COR-L47 (cell line): ENCODE measurements at regions not wholly inside any gene's neighbourhood (a gene's known extent, or its start where the extent isn't known, plus 50 kb on each side); places are given as distances from the start of the nearest gene placed in this dataset.

ENCODE experiments used
- DNase-seq: peaks from one replicate; lab custom pipeline; 2025; lab: John Stamatoyannopoulos, UW

- no peak for DNase-seq
Measured at GRCh38 chr2:129152514-129152913, 827.0 kb upstream of the RAB6C start.

GRCh38 chr2:129160879-129161278 is 818.6 kb upstream of the RAB6C start:
- no peak for DNase-seq

DNA sequence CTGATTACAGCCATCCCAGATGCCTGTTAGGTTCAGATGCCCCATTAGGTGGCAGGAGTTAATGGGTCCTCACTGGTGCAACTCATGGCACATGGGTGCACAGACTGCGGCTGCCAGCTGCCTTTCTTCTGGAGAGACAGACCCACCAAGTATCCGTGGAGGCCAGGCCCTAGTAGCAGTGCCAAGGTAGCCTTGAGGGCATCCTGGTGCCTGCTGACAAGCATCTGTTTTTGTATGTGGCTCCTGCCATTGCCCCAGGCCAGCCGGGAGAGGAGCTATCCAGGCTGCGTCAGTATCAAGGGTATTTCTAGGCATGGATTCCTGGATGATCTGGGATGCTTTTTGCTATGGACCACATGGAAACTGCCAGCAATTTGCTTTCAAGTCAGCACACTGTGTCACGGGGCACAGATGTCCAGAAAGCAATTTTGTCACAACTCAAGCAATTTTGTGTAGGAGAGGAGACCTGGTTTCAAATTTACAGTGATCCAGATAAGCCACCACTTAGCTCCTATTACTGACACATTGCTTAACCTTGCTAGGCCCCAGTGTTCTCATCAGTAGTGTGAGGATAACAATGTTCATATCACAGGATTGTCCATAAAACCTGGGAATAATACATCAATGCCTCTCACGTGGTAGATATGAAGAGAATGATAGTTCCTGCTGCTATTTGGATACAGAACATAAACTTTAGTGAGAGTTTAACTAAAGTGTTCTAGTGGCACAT is 815.1 kb upstream of the RAB6C start:
- DNase-seq, result no peak

DNA sequence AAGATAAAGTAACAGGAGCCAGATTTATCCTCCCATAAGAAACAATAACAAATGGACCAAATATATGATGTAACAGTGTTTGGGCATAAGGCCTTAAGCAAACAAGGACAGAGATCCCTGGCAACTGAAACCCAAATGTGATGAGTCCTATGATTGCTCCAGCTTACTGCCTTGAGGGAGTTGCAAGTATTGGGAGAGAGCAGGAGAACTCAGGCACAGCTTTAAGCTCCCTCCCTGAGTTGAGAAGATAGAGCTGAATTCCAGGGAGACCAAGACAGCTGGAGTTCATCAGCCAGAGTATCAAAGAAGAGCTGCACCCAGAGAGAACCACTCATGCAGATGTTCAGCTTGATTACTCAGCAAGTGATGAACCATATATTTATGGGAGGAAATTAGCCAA is 814.5 kb upstream of the RAB6C start:
- DNase-seq, result no peak

- DNase-seq, result no peak
Measured at GRCh38 chr2:129167456-129167855, 812.0 kb upstream of the RAB6C start.

DNA sequence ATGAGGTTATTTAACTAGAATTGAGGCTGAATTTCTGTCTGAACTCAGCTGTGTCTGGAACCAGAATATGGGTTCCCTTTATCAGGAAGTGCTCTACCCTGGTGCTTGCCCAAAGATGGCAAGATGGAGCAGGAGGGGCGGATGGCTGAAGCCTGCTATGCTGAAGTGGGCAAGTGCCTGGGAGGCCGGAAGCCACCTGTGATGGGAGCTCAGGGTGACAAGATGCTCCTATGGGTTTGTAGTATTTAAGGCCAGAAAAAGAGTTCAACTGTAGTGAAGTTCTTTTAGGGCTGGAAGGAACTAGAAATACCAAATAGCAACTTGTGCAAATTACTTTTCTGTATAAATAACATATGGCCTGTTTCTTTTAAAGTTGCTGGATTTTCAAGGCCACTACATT is 808.9 kb upstream of the RAB6C start:
- DNase-seq, result no peak

DNA sequence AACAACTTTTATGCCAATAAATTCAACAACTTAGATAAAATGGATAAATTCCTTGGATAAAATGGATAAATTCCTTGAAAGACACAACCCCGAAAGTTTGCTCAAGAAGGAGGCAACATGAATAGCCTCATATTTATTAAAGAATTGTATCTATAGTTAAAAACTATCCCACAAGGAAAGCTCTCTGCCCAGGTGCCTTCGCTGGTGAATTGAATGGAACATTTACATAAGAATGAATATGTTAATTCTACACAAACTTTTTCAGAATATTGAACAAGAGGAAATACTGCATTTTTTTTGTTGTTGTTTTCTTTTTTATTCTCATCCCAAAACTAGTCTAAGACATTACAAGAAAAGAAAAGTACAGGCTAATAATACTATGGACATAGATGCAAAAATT is 805.3 kb upstream of the RAB6C start:
- DNase-seq, result no peak

GRCh38 chr2:129175051-129175450 is 804.4 kb upstream of the RAB6C start:
- no peak for DNase-seq

GRCh38 chr2:129176375-129176774 is 803.1 kb upstream of the RAB6C start:
- DNase-seq, result no peak

GRCh38 chr2:129178356-129178755 is 801.1 kb upstream of the RAB6C start:
- DNase-seq, result no peak

GRCh38 chr2:129179199-129179598 is 800.3 kb upstream of the RAB6C start:
- DNase-seq, result no peak

DNA sequence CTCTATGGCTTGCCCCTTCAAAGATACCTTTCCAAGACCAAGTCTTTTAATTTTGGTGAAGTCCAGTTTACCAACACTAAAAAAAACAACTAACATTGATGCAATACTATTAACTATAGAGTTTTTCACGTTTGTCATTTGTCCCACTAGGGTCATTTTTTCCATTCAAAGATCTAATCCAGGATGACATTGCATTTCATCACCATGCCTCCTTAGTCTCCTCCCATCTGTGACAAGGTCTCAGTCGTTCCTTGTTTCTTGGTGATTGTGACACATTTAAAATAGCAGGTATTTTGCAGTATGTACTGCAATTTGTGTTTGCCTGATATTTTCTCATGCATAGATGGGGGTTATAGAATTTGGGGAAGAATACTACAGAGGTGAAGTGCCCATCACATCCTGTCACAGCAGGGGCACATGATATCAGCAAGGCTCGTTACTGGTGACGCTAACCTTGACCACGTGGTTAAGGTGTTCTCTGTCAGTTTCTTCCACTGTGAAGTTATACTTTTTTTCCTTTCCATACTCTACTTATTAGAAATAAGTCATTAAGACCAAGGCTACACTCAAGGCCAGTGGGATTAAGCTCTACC is 799.2 kb upstream of the RAB6C start:
- DNase-seq, result no peak

GRCh38 chr2:129181433-129181832 is 798.0 kb upstream of the RAB6C start:
- DNase-seq, result no peak

- no peak for DNase-seq
Measured at GRCh38 chr2:129181963-129182362, 797.5 kb upstream of the RAB6C start.

GRCh38 chr2:129187343-129187742 is 792.1 kb upstream of the RAB6C start:
- DNase-seq, result no peak

DNA sequence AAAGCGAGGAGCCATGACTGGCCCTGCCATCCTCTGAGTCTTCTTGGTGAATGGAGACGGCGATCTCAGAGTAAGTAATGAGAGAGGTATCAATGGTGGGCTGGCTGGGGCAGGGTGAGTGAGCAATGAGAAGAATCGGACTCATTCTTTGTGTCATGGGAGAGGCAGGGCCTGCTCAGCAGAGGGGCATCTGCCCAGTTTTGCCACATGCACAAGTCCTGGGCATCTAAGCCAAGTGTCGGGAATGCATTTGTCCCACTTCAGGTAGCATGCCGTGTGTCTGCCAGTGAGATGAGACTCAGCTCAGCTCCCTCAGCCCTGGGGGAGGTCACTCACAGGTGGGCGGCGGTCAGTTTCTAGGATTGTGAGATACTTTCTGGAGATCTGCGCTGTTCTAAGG is 791.0 kb upstream of the RAB6C start:
- no peak for DNase-seq

DNA sequence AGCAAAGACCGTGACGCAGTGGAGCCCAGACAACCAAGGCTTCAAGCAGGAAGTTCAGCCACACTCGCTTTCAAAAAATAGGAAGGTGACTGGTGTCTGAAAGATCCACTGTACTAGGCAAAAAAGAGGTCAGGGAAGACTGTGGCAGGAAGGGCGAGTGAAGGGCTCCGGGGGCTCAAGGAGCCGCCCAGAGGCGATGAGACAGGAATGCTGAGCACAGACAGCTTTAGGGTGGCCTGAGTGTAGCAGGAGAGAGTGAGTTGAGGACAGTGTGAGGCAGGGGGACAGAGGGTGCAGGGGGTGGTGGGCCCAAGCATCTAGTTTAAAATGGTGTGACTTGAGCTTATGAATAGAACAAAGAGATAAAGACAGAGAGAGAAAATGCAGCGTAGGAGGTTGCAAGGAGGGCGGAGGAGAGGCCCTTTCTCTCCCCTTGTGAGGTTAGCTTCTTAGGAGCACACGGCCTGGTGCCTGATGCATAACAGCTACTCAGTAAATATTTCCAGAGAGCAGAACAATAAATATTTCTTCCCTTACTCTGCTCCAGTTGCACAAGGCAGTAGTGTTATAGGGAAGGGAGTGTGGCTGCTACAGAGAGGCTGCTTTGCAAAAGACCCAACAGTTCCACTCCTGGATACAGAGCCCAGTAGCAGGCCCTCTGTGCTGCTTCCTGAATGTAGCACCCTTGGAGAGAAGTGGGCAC is 789.7 kb upstream of the RAB6C start:
- no peak for DNase-seq

DNA sequence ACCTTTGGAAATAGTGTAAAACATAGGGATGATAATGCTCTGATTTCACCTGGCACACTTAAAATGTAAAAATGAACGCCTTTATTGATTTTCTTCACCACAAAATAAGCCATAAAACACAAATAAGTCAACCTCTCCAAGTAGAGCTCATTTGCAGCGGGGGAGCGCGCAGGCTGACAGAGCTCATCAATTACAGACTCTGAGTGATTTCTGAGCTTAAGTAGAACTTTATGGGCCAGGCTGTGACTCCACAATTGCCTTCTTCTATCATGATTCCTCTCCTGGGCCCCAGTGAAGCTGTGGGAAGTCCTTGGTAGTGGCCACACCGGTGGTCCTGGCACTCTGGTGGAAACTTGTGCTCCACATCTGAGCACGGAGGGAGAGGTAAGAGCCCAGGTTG is 789.0 kb upstream of the RAB6C start:
- DNase-seq, result no peak

GRCh38 chr2:129191530-129191929 is 787.9 kb upstream of the RAB6C start:
- DNase-seq, result no peak

GRCh38 chr2:129192117-129192516 is 787.3 kb upstream of the RAB6C start:
- no peak for DNase-seq

GRCh38 chr2:129192841-129193253 is 786.6 kb upstream of the RAB6C start:
- DNase-seq, result no peak

GRCh38 chr2:129193961-129194360 is 785.5 kb upstream of the RAB6C start:
- no peak for DNase-seq

GRCh38 chr2:129199501-129199900 is 780.0 kb upstream of the RAB6C start:
- DNase-seq, result no peak
